ENCODE measurements at regions not wholly inside any gene's neighbourhood (a gene's known extent, or its start where the extent isn't known, plus 50 kb on each side); places are given as distances from the start of the nearest gene placed in this dataset.
"Not testable (repeated sequence)": the region's sequence is repeated elsewhere in the genome, so short reads cannot be mapped to it uniquely, and the experiment has no call there.

DNA sequence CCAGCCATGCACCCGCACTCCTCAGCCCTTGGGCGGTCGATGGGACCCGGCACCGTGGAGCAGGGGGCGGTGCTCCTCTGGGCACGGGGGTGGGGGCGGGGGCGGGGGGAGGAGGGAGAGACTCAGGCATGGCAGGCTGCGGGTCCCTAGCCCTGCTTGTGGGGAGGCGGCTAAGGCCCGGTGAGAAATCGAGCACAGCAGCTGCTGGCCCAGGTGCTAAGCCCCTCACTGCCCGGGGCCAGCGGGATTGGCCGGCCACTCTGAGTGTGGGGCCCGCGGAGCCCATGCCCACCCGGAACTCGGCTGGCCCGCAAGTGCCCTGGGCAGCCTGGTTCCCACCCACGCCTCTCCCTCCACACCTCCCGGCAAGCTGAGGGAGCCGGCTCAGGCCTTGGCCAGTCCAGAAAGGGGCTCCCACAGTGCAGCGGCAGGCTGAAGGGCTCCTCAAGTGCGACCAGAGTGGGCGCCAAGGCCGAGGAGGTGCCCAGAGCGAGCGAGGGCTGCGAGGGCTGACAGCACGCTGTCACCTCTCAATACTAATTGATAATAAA, 611.7 kb upstream of the TBL1XR1 start:
- TF ChIP-seq, protein P1, sequence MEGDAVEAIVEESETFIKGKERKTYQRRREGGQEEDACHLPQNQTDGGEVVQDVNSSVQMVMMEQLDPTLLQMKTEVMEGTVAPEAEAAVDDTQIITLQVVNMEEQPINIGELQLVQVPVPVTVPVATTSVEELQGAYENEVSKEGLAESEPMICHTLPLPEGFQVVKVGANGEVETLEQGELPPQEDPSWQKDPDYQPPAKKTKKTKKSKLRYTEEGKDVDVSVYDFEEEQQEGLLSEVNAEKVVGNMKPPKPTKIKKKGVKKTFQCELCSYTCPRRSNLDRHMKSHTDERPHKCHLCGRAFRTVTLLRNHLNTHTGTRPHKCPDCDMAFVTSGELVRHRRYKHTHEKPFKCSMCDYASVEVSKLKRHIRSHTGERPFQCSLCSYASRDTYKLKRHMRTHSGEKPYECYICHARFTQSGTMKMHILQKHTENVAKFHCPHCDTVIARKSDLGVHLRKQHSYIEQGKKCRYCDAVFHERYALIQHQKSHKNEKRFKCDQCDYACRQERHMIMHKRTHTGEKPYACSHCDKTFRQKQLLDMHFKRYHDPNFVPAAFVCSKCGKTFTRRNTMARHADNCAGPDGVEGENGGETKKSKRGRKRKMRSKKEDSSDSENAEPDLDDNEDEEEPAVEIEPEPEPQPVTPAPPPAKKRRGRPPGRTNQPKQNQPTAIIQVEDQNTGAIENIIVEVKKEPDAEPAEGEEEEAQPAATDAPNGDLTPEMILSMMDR (IDR thresholded peaks at IDR 0.05 in 8 of 11, conservative IDR thresholded peaks at IDR 0.05 in 3 of 11), result not testable (repeated sequence)
- not testable (repeated sequence) for TF ChIP-seq POLR2A, POLR2AphosphoS5 (IDR thresholded peaks at IDR 0.05)

Data from spleen (tissue), 7 donors.